ENCODE measurements at regions not wholly inside any gene's neighbourhood (a gene's known extent, or its start where the extent isn't known, plus 50 kb on each side); places are given as distances from the start of the nearest gene placed in this dataset.

DNA sequence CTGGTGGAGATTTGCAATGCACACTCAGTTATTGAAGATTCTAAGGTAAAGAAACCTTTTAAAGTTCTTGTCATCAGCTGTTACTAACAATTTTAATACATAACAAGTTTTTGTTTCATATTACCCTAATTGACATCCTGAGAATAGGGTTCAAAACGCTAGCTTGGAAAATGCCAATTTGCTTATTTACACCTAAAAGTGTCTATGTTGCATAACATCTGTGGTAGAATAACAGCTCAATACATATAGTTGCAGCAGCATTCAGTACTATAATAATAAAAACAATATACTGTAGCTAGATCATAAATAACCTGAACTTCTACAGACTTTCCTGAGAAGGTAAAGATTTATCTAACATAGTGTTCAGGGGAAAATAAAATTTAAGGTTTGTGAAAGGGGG, 219.0 kb downstream of the OSR1 start:
- DNase-seq (ENCODE audit: low read depth in 2 of 2): no peak

- no peak for DNase-seq (ENCODE audit: low read depth in 2 of 2)
These were observed 220.1 kb downstream of the OSR1 start for GRCh38 chr2:19138264-19138825.

GRCh38 chr2:19137433-19137832, 221.0 kb downstream of the OSR1 start:
- DNase-seq (ENCODE audit: low read depth in 2 of 2): no peak

GRCh38 chr2:19132967-19133366, 225.5 kb downstream of the OSR1 start:
- no peak for DNase-seq (ENCODE audit: low read depth in 2 of 2)

GRCh38 chr2:19131871-19132270, 226.6 kb downstream of the OSR1 start:
- no peak for DNase-seq (ENCODE audit: low read depth in 2 of 2)

- DNase-seq (ENCODE audit: low read depth in 2 of 2): no peak
These were observed 230.3 kb downstream of the OSR1 start for GRCh38 chr2:19128148-19128547.

DNA sequence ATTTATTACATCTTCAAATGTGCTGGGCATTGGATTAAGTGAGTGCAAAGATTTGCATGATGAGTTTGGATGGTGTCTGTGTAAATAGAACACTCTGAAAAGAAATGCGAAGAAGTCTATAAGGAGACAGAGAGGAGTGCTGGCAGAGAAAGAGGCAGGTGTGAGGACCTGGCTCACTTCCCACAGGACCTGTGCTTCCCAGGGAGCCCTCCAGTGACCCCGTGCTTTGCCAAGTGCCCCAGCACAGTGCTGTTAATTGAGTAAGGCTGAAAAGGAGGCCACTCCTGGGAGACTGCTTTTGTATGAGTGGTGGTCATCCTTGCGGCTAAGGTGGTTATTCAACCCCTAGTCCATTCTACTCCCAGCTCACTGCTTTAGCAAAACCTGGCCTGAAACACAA, 230.8 kb downstream of the OSR1 start:
- DNase-seq (ENCODE audit: low read depth in 2 of 2): no peak

DNA sequence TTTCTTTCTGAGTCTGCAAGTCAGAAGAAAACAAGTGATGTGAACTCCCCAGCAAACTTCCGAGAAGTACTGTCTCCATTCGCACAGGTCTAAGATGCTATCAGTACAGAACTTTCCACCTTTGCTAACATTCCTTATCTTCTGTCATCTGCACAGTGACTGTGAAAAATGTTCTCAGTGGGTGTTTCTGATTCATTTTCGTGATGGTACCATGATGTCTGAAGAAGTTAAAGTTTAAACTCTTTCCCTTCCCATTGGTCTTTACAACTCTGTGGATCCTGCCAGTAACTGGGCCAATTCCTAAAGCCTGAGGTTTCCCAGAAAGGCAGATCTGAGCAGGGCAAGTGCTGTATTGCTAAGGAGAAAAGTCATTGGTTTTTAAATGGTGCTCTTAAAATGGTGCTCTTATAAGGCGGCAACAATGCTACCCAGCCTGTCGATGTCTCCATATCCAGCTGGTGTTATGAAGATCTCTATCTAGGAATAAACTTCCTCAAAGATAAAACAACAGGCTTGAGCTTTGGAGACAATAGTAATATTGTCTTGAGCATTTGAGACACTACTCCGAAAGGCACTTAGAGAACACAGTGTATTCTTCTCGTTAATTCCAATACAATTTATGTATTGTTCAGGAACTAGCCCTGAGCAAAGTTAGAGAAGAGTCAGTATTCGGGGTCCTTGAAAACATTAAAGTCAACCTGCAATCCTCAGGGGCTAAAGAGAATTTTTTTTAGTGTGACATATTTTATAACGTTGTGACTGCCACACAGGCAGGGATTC, 232.3 kb downstream of the OSR1 start:
- no peak for DNase-seq (ENCODE audit: low read depth in 2 of 2)

DNA sequence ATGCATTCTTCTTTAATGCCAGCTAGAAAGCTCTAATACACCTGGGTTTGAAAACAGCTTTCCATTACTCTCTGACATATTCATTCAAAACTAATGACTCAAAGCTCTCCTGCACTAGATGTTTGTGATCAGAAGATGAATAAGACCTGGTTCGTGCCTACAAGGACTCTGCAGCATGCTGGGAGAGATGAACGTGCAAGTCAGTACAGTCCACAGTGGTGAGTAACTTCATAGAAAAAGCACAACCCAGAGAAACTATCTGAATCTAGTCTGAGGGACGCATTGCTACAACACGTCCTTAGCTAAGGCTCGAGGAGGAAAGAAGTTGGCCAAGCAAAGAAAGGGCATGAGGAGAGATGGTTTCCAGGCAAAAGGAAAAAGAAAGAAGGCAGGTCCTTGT, 234.3 kb downstream of the OSR1 start:
- DNase-seq (ENCODE audit: low read depth in 2 of 2): no peak

- no peak for DNase-seq (ENCODE audit: low read depth in 2 of 2)
These were observed 234.9 kb downstream of the OSR1 start for GRCh38 chr2:19123556-19123955.

- no peak for DNase-seq (ENCODE audit: low read depth in 2 of 2)
These were observed 236.2 kb downstream of the OSR1 start for GRCh38 chr2:19122220-19122619.

DNA sequence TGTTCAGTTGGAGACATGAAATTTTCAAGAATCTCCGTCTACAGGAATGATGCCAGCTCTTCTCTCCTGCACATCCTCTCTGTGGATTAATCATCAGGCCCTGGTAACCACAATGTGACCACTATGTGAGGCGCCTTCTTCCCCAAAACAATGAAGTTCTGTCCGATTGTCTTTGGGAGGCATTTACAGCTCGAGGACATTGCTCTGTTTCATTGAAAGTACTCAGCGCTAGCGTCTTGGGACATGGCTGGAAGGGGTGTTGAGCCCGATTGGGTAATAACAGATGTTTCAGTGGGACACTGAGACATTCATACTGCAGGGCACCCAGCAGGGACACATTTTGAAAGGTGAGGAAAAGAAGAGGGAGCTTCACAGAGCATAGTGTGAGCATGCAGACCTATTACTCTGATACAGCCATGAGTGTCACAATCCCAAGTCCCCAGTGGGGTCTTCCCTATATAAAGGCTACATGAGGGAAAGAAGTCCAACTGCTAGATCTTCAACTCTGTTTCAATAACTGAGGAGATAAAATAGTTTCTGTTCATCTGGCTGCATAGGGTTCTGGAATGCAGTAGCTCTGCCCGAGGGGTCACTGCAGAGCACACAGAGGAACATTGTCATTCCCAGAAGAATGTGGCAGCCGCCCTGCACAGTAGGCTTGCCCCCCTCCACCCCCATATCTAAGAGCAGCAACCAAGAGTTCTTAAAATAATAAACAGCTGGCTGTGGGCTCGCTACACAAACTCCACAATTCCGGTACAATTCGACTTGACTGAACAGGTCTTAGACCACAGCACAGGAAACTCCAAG, 237.3 kb downstream of the OSR1 start:
- DNase-seq (ENCODE audit: low read depth in 2 of 2): no peak

DNA sequence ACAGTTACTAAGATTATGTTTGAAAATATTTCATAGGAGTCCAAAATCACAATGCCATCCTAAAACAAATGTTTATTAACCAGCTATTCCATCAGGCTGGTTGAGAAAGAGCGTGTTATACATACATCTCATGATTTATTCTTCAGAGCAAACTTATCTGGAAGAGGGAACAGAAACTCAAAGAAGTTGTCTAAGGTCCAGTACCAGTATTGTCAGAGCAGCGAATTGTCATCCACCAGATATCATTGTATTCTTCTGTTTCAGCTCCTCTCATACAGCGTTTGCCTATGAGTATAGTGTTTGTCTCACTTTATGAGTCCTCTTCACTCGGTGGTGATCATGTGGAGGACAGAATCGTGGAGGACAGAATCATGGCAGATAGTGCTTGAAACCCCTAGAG, 238.2 kb downstream of the OSR1 start:
- no peak for DNase-seq (ENCODE audit: low read depth in 2 of 2)

DNA sequence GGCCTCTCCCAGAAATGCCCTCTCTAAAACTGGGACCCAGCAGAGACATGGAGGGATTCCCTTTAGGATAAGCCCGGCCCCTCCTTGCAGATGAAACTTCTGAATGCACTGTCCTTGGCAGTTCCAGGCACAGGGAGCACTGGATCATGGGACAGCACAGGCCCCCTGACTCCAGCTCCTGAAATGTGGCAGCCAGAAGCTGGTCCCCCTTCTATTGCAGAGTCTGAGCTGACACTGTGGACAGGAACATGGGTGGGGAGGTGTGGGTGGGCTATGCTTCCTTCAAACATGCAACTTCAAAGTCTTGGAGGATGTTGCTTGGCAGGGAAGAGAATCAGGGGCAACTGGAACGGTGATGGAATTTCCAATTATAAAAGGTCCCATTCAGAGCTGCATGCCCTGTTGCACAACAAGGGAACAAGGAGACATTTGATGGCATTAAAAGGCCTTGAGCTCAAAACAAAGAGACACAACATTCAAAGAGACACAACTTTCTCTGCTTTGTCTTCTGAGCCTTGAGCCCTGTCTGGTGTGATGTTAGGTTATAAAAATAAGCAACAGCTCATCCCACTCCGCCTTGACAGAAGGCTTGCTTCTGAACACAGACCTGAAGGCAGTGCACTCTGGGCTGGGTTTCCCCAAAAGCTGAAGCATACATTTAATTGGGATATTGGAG, 239.0 kb downstream of the OSR1 start:
- no peak for DNase-seq (ENCODE audit: low read depth in 2 of 2)

DNA sequence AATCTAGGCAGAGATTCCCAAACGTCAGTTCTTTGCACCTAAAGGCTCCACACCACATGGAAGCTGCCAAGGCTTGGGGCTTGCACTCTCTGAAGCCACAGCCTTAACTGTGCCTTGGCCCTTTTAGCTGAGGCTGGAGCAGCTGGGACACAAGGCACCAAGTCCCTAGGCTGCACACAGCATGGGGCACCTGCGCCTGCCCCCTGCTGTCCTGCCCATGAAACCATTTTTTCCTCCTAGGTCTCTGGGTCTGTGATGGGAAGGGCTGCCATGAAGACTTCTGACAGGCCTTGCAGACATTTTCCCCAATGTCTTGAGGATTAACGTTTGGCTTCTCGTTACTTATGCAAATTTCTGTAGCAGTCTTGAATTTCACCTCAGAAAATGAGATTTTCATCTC, 241.5 kb downstream of the OSR1 start:
- DNase-seq (ENCODE audit: low read depth in 2 of 2): no peak

GRCh38 chr2:19114754-19115231, 243.6 kb downstream of the OSR1 start:
- DNase-seq (ENCODE audit: low read depth in 2 of 2): no peak

GRCh38 chr2:19114126-19114525, 244.3 kb downstream of the OSR1 start:
- no peak for DNase-seq (ENCODE audit: low read depth in 2 of 2)

DNA sequence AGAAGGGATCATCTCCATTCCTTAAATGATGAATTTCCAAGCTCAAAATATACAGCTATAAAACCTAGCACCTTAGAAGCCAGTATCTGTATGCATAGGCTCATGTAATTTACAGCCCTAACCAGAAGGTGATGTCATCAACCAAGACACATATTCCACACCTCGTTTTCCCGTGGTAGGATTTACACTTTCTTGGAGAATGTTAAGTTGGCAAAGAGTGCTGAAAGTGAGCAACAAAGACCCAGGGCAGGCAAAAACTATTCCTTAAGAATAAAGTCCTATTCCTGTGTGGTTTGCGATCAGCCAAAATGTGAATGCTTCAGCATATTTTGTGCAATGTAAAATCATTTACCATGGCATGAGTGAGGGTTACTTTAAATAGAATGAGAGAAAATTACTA, 247.1 kb downstream of the OSR1 start:
- no peak for DNase-seq (ENCODE audit: low read depth in 2 of 2)

DNA sequence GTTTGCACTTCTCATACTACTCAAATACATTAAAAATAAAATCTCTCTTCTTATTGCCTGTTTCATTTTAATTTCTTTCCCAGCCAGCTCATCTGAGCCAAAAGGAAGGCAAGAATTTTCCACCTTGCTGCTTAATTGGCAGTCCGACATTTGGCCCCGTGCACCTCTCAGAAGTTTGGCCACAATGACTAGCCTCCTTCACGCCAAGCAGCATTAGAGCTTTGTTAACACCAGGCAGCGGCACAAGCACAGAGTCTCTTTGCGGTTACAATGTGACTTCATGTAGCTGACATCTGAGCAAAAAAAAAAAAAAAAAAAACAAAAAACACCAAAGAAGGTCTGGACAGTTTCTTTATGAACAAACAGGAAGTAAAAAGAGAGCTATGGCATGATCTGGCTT, 248.9 kb downstream of the OSR1 start:
- no peak for DNase-seq (ENCODE audit: low read depth in 2 of 2)

DNA sequence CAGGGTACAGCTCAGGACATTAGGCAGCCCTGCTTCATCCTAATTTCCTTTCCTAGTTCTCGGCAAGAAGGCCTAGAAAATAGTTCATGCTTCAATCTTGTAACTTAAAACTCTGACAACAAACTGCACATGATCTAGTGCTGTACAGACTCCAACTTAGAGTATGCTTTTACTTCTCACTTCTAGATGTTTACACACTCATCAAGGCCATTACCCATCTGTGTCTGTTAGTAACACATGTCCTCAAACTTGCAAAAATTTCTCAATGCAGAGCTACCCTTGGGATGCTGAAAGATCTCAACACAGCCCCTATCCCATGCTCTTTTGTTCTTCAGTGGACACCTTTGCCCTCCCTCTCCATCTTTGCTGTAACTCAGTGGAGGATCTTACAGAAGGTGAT, 252.0 kb downstream of the OSR1 start:
- no peak for DNase-seq (ENCODE audit: low read depth in 2 of 2)

- DNase-seq (ENCODE audit: low read depth in 2 of 2): no peak
These were observed 253.9 kb downstream of the OSR1 start for GRCh38 chr2:19104503-19104902.

GRCh38 chr2:19102696-19103423, 255.6 kb downstream of the OSR1 start:
- no peak for DNase-seq (ENCODE audit: low read depth in 2 of 2)

All from stimulated activated CD8-positive, alpha-beta memory T cell treated with anti-CD3 and anti-CD28 coated beads, Interleukin-15, amount 100 ng/mL, for 48 hours (primary cell).